GM23338 (cell line): ENCODE measurements at regions not wholly inside any gene's neighbourhood (a gene's known extent, or its start where the extent isn't known, plus 50 kb on each side); places are given as distances from the start of the nearest gene placed in this dataset.

Experiments
- ATAC-seq: fragments of 200-7000 bp; cut with Tn5 transposase; 3 replicates; pipeline ENCODE4 v1.9.1; 2020
- DNase-seq: peaks from one replicate; pipeline ENCODE4 v3.0.0-alpha.2; 2015; ENCODE audit warnings: low spot score
- H2AFZ ChIP-seq: fragments of 200-600 bp; sonication (generic); 2 replicates; pipeline ENCODE4 v1.8.0; 2016; ENCODE audit warnings: antibody characterized with exemption, mild to moderate bottlenecking, moderate library complexity
- H3F3A ChIP-seq: fragments of 200-600 bp; sonication (generic); replicated peaks from 2 replicates; pipeline ENCODE4 v1.8.0; 2017; ENCODE audit warnings: antibody characterized with exemption, mixed run types, low read depth
- H3K27ac ChIP-seq: fragments of 200-600 bp; sonication (generic); 2 replicates; pipeline ENCODE4 v1.6.1; 2016; ENCODE audit warnings: low read depth
- H3K27me3 ChIP-seq: fragments of 200-600 bp; sonication (generic); 2 replicates; pipeline ENCODE4 v1.8.0; 2016; ENCODE audit warnings: mild to moderate bottlenecking, mixed run types, moderate library complexity; ENCODE audit not compliant: insufficient read depth
- H3K36me3 ChIP-seq: fragments of 200-600 bp; sonication (generic); 2 replicates; pipeline ENCODE4 v1.8.0; 2016; ENCODE audit warnings: mild to moderate bottlenecking; ENCODE audit not compliant: insufficient read depth
- H3K4me1 ChIP-seq: fragments of 200-600 bp; sonication (generic); 2 replicates; pipeline ENCODE4 v1.8.0; 2016; ENCODE audit warnings: mild to moderate bottlenecking, moderate library complexity; ENCODE audit not compliant: insufficient read depth
- H3K4me2 ChIP-seq: fragments of 200-600 bp; sonication (generic); 2 replicates; pipeline ENCODE4 v1.7.1; 2017; ENCODE audit warnings: mixed run types
- H3K4me3 ChIP-seq: fragments of 200-600 bp; sonication (generic); 2 replicates; pipeline ENCODE4 v1.6.1; 2016; ENCODE audit warnings: mixed run types
- H3K79me2 ChIP-seq: fragments of 200-600 bp; sonication (generic); replicated peaks from 2 replicates; pipeline ENCODE4 v1.8.0; 2017; ENCODE audit warnings: mild to moderate bottlenecking; ENCODE audit not compliant: insufficient read depth
- H3K9me2 ChIP-seq: fragments of 200-600 bp; sonication (generic); 2 replicates; pipeline ENCODE4 v1.8.0; 2017; ENCODE audit not compliant: insufficient read depth
- H4K20me1 ChIP-seq: fragments of 200-600 bp; sonication (generic); replicated peaks from 2 replicates; pipeline ENCODE4 v1.8.0; 2017; ENCODE audit warnings: mild to moderate bottlenecking; ENCODE audit not compliant: insufficient read depth
- H3K27ac Mint-ChIP-seq: 2 replicates; pipeline ENCODE4 v1.8.0; 2020; ENCODE audit warnings: inconsistent platforms, mild to moderate bottlenecking, moderate library complexity, mixed read lengths
- H3K27me3 Mint-ChIP-seq: 3 replicates; pipeline ENCODE4 v1.8.0; 2022; ENCODE audit warnings: low read depth, mild to moderate bottlenecking, moderate library complexity, mixed read lengths, inconsistent platforms; ENCODE audit not compliant: insufficient read depth, poor library complexity
- H3K36me3 Mint-ChIP-seq: 3 replicates; pipeline ENCODE4 v1.8.0; 2021; ENCODE audit warnings: low read depth, mild to moderate bottlenecking, inconsistent platforms, moderate library complexity, mixed read lengths
- H3K4me1 Mint-ChIP-seq: 3 replicates; pipeline ENCODE4 v1.8.0; 2020; ENCODE audit warnings: mild to moderate bottlenecking, inconsistent platforms, mixed read lengths
- H3K4me3 Mint-ChIP-seq: 3 replicates; pipeline ENCODE4 v1.8.0; 2021; ENCODE audit warnings: moderate library complexity, mild to moderate bottlenecking, inconsistent platforms, mixed read lengths
- H3K9me3 Mint-ChIP-seq: 3 replicates; pipeline ENCODE4 v1.8.0; 2020; ENCODE audit warnings: moderate library complexity, mild to moderate bottlenecking, inconsistent platforms, mixed read lengths
- EZH2 ChIP-seq: fragments of 200-600 bp; sonication (generic); IDR thresholded peaks from one replicate; pipeline ENCODE4 v1.8.0; 2017; ENCODE audit warnings: antibody characterized with exemption, mild to moderate bottlenecking, low read depth; ENCODE audit not compliant: unreplicated experiment
- EZH2phosphoT487 ChIP-seq: fragments of 200-600 bp; sonication (generic); IDR thresholded peaks from one replicate; pipeline ENCODE4 v1.8.1; 2018; ENCODE audit warnings: antibody characterized with exemption; ENCODE audit not compliant: unreplicated experiment
- NANOG ChIP-seq: IDR thresholded peaks from 2 replicates; pipeline ENCODE4 v1.6.1; 2016; ENCODE audit warnings: antibody characterized with exemption, borderline replicate concordance
- POLR2AphosphoS5 ChIP-seq: IDR thresholded peaks from 2 replicates; pipeline ENCODE4 v1.6.1; 2016; ENCODE audit warnings: antibody characterized with exemption, low read depth
- REST ChIP-seq: IDR thresholded peaks from one replicate; pipeline ENCODE4 v1.6.1; 2018; ENCODE audit warnings: antibody characterized with exemption; ENCODE audit not compliant: unreplicated experiment
- STAT1 ChIP-seq: IDR thresholded peaks from one replicate; pipeline ENCODE4 v1.6.1; 2016; ENCODE audit warnings: antibody characterized with exemption; ENCODE audit not compliant: unreplicated experiment
- ZNF114 ChIP-seq: fragments of 250-450 bp; sonication (Bioruptor Pico); IDR thresholded peaks from 2 replicates; pipeline ENCODE4 v1.5.0; 2020; ENCODE audit warnings: mild to moderate bottlenecking, moderate library complexity
- ZNF331 ChIP-seq: fragments of 250-450 bp; sonication (Bioruptor Pico); IDR thresholded peaks from 2 replicates; pipeline ENCODE4 v1.5.0; 2020; ENCODE audit warnings: low read depth, mild to moderate bottlenecking, moderate library complexity
- TF ChIP-seq, protein P1 (sequence below): IDR thresholded peaks from 2 replicates; pipeline ENCODE4 v1.6.1; 2016; ENCODE audit warnings: antibody characterized with exemption
- TF ChIP-seq, protein P2 (sequence below), 2 experiments: fragments of 200-600 bp in 1 of 2; sonication (generic) in 1 of 2; conservative IDR thresholded peaks; 2 replicates each; pipeline versions ENCODE4 v1.5.1 to v1.6.1; 2016 to 2017; ENCODE audit warnings: antibody characterized with exemption in 2 of 2, low read depth in 2 of 2, mild to moderate bottlenecking in 2 of 2, moderate library complexity in 1 of 2

GRCh38 chr2:114238910-114239559 is 203.4 kb upstream of the DPP10 start:
- Mint-ChIP-seq H3K36me3 (no peaks in the 10 kb centered on the region; the same call in 2 of the 3 replicates), H3K9me3 (peaks cover 54% of the 10 kb centered on the region), H3K4me3 (no peak overlapping the region), H3K4me1 (no peaks in the 10 kb centered on the region), H3K27ac (no peak overlapping the region), H3K27me3 (peaks cover 2% of the 10 kb centered on the region)
- Histone ChIP-seq H2AFZ (no peak overlapping the region), H3F3A (no peaks in the 10 kb centered on the region), H3K4me3 (no peak overlapping the region), H3K9me2 (no peaks in the 10 kb centered on the region), H3K4me1 (no peaks in the 10 kb centered on the region), H3K4me2 (no peak overlapping the region), H3K27ac (no peak overlapping the region), H3K27me3 (no peaks in the 10 kb centered on the region), H4K20me1 (no peaks in the 10 kb centered on the region), H3K79me2 (no peaks in the 10 kb centered on the region), H3K36me3 (no peaks in the 10 kb centered on the region)
- DNase-seq, result no peak
- no peak for TF ChIP-seq NANOG
- no peak for ATAC-seq

DNA sequence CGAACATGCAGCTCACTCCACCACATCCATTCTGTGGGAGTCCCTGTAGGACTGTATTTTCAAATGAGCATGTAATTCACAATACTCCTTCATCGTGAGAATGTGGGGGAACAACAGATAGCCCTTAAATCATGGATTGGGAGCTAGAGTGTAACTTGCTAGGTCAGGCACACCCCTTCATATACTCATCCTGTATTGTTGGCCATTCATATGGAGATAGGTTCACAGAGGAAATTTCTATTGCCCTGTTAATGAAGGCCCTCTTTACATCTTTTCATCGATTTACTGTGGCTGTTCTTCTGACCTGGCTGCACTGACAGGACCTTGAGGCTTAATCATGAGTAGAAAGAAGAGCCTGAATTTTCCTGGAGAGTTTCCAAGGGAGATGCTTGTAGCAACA is 193.8 kb upstream of the DPP10 start:
- Mint-ChIP-seq H3K9me3 (peaks cover 25% of the 10 kb centered on the region; the same call in 2 of the 3 replicates), H3K4me1 (peaks cover 18% of the 10 kb centered on the region), H3K27ac (no peak overlapping the region), H3K36me3 (no peaks in the 10 kb centered on the region; the same call in 1 of the 3 replicates), H3K4me3 (no peak overlapping the region), H3K27me3 (no peaks in the 10 kb centered on the region)
- peak; percentile 1 for DNase-seq
- Histone ChIP-seq H3K27ac (no peak overlapping the region), H3K4me3 (no peak overlapping the region), H3K9me2 (peaks cover 4% of the 10 kb centered on the region; the same call in 1 of the 2 replicates), H4K20me1 (no peaks in the 10 kb centered on the region), H3K36me3 (no peaks in the 10 kb centered on the region), H3K27me3 (no peaks in the 10 kb centered on the region), H3K4me2 (peak overlapping the region; percentile 2; the same call in 1 of the 2 replicates), H3K79me2 (no peaks in the 10 kb centered on the region), H3F3A (no peaks in the 10 kb centered on the region), H2AFZ (peak overlapping the region; percentile 60; the same call in 1 of the 2 replicates), H3K4me1 (peaks cover 18% of the 10 kb centered on the region)
- peak; percentile 71 for ATAC-seq
- TF ChIP-seq EZH2, result no peak
- TF ChIP-seq POLR2AphosphoS5, result no peak
- TF ChIP-seq, protein P1, sequence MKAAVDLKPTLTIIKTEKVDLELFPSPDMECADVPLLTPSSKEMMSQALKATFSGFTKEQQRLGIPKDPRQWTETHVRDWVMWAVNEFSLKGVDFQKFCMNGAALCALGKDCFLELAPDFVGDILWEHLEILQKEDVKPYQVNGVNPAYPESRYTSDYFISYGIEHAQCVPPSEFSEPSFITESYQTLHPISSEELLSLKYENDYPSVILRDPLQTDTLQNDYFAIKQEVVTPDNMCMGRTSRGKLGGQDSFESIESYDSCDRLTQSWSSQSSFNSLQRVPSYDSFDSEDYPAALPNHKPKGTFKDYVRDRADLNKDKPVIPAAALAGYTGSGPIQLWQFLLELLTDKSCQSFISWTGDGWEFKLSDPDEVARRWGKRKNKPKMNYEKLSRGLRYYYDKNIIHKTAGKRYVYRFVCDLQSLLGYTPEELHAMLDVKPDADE, result no peak
- no peak for TF ChIP-seq ZNF331 (CRISPR knock-in tag)
- TF ChIP-seq NANOG, result no peak
- TF ChIP-seq STAT1, result no peak
- no peak for TF ChIP-seq REST
- no peak for TF ChIP-seq ZNF114 (CRISPR knock-in tag)
- TF ChIP-seq, protein P2, sequence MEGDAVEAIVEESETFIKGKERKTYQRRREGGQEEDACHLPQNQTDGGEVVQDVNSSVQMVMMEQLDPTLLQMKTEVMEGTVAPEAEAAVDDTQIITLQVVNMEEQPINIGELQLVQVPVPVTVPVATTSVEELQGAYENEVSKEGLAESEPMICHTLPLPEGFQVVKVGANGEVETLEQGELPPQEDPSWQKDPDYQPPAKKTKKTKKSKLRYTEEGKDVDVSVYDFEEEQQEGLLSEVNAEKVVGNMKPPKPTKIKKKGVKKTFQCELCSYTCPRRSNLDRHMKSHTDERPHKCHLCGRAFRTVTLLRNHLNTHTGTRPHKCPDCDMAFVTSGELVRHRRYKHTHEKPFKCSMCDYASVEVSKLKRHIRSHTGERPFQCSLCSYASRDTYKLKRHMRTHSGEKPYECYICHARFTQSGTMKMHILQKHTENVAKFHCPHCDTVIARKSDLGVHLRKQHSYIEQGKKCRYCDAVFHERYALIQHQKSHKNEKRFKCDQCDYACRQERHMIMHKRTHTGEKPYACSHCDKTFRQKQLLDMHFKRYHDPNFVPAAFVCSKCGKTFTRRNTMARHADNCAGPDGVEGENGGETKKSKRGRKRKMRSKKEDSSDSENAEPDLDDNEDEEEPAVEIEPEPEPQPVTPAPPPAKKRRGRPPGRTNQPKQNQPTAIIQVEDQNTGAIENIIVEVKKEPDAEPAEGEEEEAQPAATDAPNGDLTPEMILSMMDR (conservative IDR thresholded peaks at IDR 0.05; ENCODE audit: low read depth in 2 of 2), result no peak
- no peak for TF ChIP-seq EZH2phosphoT487
